Tibial nerve (tissue), 4 donors: ENCODE measurements at regions not wholly inside any gene's neighbourhood (a gene's known extent, or its start where the extent isn't known, plus 50 kb on each side); places are given as distances from the start of the nearest gene placed in this dataset.

Experiments
- CTCF ChIP-seq, 5 experiments: fragments of 200-600 bp in 3 of 5; fragments of 450-650 bp in 2 of 5; sonication (generic) in 3 of 5; IDR thresholded peaks; one replicate each; pipeline ENCODE4 v1.5.1; 2016 to 2019; ENCODE audit warnings: antibody characterized with exemption in 5 of 5, mild to moderate bottlenecking in 3 of 5, moderate library complexity in 2 of 5
- EP300 ChIP-seq, 2 donors: sonication (generic); formaldehyde crosslinking; IDR thresholded peaks; one replicate each; pipeline ENCODE4 v1.6.1; 2017; ENCODE audit warnings: antibody characterized with exemption in 2 of 2, mild to moderate bottlenecking in 1 of 2

- TF ChIP-seq CTCF (IDR thresholded peaks at IDR 0.05), result no peak
- TF ChIP-seq EP300 (IDR thresholded peaks at IDR 0.05), result no peak
Observed at GRCh38 chr4:129371926-129372325, 276.0 kb downstream of the C4orf33 start.
